HG03571 (cell line): ENCODE measurements at regions not wholly inside any gene's neighbourhood (a gene's known extent, or its start where the extent isn't known, plus 50 kb on each side); places are given as distances from the start of the nearest gene placed in this dataset.

ENCODE experiments used
- ATAC-seq: cut with Tn5 transposase; IDR thresholded peaks from one replicate; pipeline ENCODE4 v1.9.1; 2021; ENCODE audit not compliant: unreplicated experiment

- ATAC-seq: no peak
These were observed 1134.1 kb downstream of the BRD1 start for GRCh38 chr22:48693377-48694135.

- no peak for ATAC-seq
These were observed 1134.8 kb downstream of the BRD1 start for GRCh38 chr22:48692734-48693376.

- ATAC-seq: no peak
These were observed 1136.2 kb downstream of the BRD1 start for GRCh38 chr22:48691431-48691851.

- no peak for ATAC-seq
These were observed 1136.9 kb downstream of the BRD1 start for GRCh38 chr22:48690583-48691317.

GRCh38 chr22:48689206-48689605, 1138.5 kb downstream of the BRD1 start:
- no peak for ATAC-seq

- no peak for ATAC-seq
These were observed 1139.3 kb downstream of the BRD1 start for GRCh38 chr22:48688366-48688765.

GRCh38 chr22:48687606-48688005, 1140.1 kb downstream of the BRD1 start:
- no peak for ATAC-seq

GRCh38 chr22:48686694-48687302, 1140.9 kb downstream of the BRD1 start:
- no peak for ATAC-seq

GRCh38 chr22:48685767-48686166, 1141.9 kb downstream of the BRD1 start:
- no peak for ATAC-seq

GRCh38 chr22:48683640-48684039, 1144.0 kb downstream of the BRD1 start:
- no peak for ATAC-seq

GRCh38 chr22:48682504-48682903, 1145.2 kb downstream of the BRD1 start:
- ATAC-seq: no peak

GRCh38 chr22:48680601-48681000, 1147.1 kb downstream of the BRD1 start:
- ATAC-seq: no peak

- ATAC-seq: no peak
These were observed 1147.8 kb downstream of the BRD1 start for GRCh38 chr22:48679656-48680555.

- ATAC-seq: no peak
These were observed 1149.2 kb downstream of the BRD1 start for GRCh38 chr22:48678171-48679135.

GRCh38 chr22:48677621-48678020, 1150.1 kb downstream of the BRD1 start:
- ATAC-seq: no peak

GRCh38 chr22:48677168-48677520, 1150.5 kb downstream of the BRD1 start:
- ATAC-seq: no peak

GRCh38 chr22:48676266-48677167, 1151.2 kb downstream of the BRD1 start:
- no peak for ATAC-seq

- ATAC-seq: no peak
These were observed 1151.9 kb downstream of the BRD1 start for GRCh38 chr22:48675830-48676145.
